Mesodermal cell (in vitro differentiated cells): ENCODE measurements at regions not wholly inside any gene's neighbourhood (a gene's known extent, or its start where the extent isn't known, plus 50 kb on each side); places are given as distances from the start of the nearest gene placed in this dataset.
"Not testable (repeated sequence)": the region's sequence is repeated elsewhere in the genome, so short reads cannot be mapped to it uniquely, and the experiment has no call there.

Experiments
- H3K27ac ChIP-seq: 2 replicates; pipeline ENCODE4 v1.7.0; 2013; ENCODE audit warnings: mild to moderate bottlenecking, low read depth, low read length, moderate library complexity; ENCODE audit not compliant: severe bottlenecking
- H3K36me3 ChIP-seq: 2 replicates; pipeline ENCODE4 v1.7.1; 2013; ENCODE audit warnings: mild to moderate bottlenecking, low read length, moderate library complexity; ENCODE audit not compliant: control insufficient read depth, insufficient read depth
- H3K4me1 ChIP-seq: one replicate; pipeline ENCODE4 v1.7.1; 2013; ENCODE audit warnings: mild to moderate bottlenecking, low read length; ENCODE audit not compliant: insufficient read depth, control insufficient read depth, poor library complexity, severe bottlenecking
- H3K4me3 ChIP-seq: 2 replicates; pipeline ENCODE4 v1.7.0; 2013; ENCODE audit warnings: low read length, control low read depth, mild to moderate bottlenecking; ENCODE audit not compliant: insufficient read depth, poor library complexity, severe bottlenecking; ENCODE audit errors: extremely low read depth
- H3K9me3 ChIP-seq: 2 replicates; pipeline ENCODE4 v1.7.1; 2013; ENCODE audit warnings: mild to moderate bottlenecking, low read length, moderate library complexity; ENCODE audit not compliant: control insufficient read depth
- WGBS, 2 experiments: methylation state at CpG; one replicate each; pipeline ENCODE4 v1.1.5; 2013; ENCODE audit warnings: missing lambda C conversion rate in 2 of 2; ENCODE audit not compliant: insufficient coverage in 2 of 2; 5-methylcytosine and 5-hydroxymethylcytosine counted together

- no peaks in the 10 kb centered on the region for H3K36me3 ChIP-seq
- H3K9me3 ChIP-seq, result peaks cover 37% of the 10 kb centered on the region
- H3K27ac ChIP-seq, result no peak overlapping the region
- 63% methylated on average over 4 of the region's 6 CpGs; no CpG with 5 or more reads in 1 of the 2 experiments for WGBS, 2 experiments
- no peaks in the 10 kb centered on the region for H3K4me1 ChIP-seq
- H3K4me3 ChIP-seq, result no peak overlapping the region
Measured at GRCh38 chr9:65405253-65405652, 120.2 kb upstream of the FOXD4L5 start.

- H3K4me3 ChIP-seq, result no peak overlapping the region
- no peaks in the 10 kb centered on the region for H3K4me1 ChIP-seq
- no peak overlapping the region for H3K27ac ChIP-seq
- no peaks in the 10 kb centered on the region for H3K36me3 ChIP-seq
- 69 to 73% methylated on average over 5 to 9 of the region's 11 CpGs for WGBS, 2 experiments
- H3K9me3 ChIP-seq, result peaks cover 28% of the 10 kb centered on the region
Measured at GRCh38 chr9:65404232-65405006, 119.4 kb upstream of the FOXD4L5 start.

GRCh38 chr9:65403721-65404120 lies 118.7 kb upstream of the FOXD4L5 start:
- 76 to 80% methylated on average over 5 to 10 of the region's 10 CpGs for WGBS, 2 experiments

GRCh38 chr9:65403072-65403471 lies 118.1 kb upstream of the FOXD4L5 start:
- H3K9me3 ChIP-seq, result peaks cover 21% of the 10 kb centered on the region
- not testable (repeated sequence) for H3K36me3 ChIP-seq, H3K4me3 ChIP-seq, H3K27ac ChIP-seq, H3K4me1 ChIP-seq
- 80 to 87% methylated on average over 6 of the region's 11 CpGs for WGBS, 2 experiments

More at GRCh38 chr9:65403721-65404120, 118.7 kb upstream of the FOXD4L5 start:
- Histone ChIP-seq H3K27ac (no peak overlapping the region), H3K4me1 (no peaks in the 10 kb centered on the region), H3K4me3 (no peak overlapping the region), H3K36me3 (no peaks in the 10 kb centered on the region), H3K9me3 (peaks cover 23% of the 10 kb centered on the region)

GRCh38 chr9:65402206-65402870 lies 117.3 kb upstream of the FOXD4L5 start:
- 85 to 95% methylated on average over 12 to 14 of the region's 18 CpGs for WGBS, 2 experiments
- H3K27ac ChIP-seq, H3K36me3 ChIP-seq, H3K4me3 ChIP-seq, H3K4me1 ChIP-seq: not testable (repeated sequence)
- peaks cover 16% of the 10 kb centered on the region for H3K9me3 ChIP-seq

- H3K36me3 ChIP-seq, H3K4me3 ChIP-seq, H3K27ac ChIP-seq, H3K4me1 ChIP-seq: not testable (repeated sequence)
- H3K9me3 ChIP-seq, result peaks cover 16% of the 10 kb centered on the region
- WGBS, 2 experiments, result 76 to 83% methylated on average over 1 to 3 of the region's 9 CpGs
Measured at GRCh38 chr9:65401456-65402045, 116.5 kb upstream of the FOXD4L5 start.

GRCh38 chr9:65400886-65401285 lies 115.9 kb upstream of the FOXD4L5 start:
- no peaks in the 10 kb centered on the region for H3K36me3 ChIP-seq
- WGBS, 2 experiments, result 64 to 79% methylated on average over 5 to 7 of the region's 9 CpGs

GRCh38 chr9:65397763-65398719 lies 113.0 kb upstream of the FOXD4L5 start:
- WGBS, 2 experiments, result 84 to 86% methylated on average over 8 to 12 of the region's 42 CpGs
- not testable (repeated sequence) for H3K27ac ChIP-seq, H3K9me3 ChIP-seq

More at GRCh38 chr9:65400886-65401285, 115.9 kb upstream of the FOXD4L5 start:
- H3K27ac ChIP-seq, result no peak overlapping the region
- no peaks in the 10 kb centered on the region for H3K4me1 ChIP-seq
- no peak overlapping the region for H3K4me3 ChIP-seq
- H3K9me3 ChIP-seq, result peaks cover 16% of the 10 kb centered on the region

GRCh38 chr9:65397226-65397625 lies 112.2 kb upstream of the FOXD4L5 start:
- not testable (repeated sequence) for H3K4me1 ChIP-seq, H3K9me3 ChIP-seq, H3K36me3 ChIP-seq, H3K4me3 ChIP-seq, H3K27ac ChIP-seq
- 84 to 87% methylated on average over 13 to 20 of the region's 20 CpGs for WGBS, 2 experiments

More at GRCh38 chr9:65397763-65398719, 113.0 kb upstream of the FOXD4L5 start:
- not testable (repeated sequence) for H3K4me1 ChIP-seq, H3K4me3 ChIP-seq, H3K36me3 ChIP-seq

- H3K9me3 ChIP-seq, H3K4me1 ChIP-seq, H3K27ac ChIP-seq, H3K36me3 ChIP-seq, H3K4me3 ChIP-seq: not testable (repeated sequence)
- 86 to 95% methylated on average over 1 to 3 of the region's 10 CpGs for WGBS, 2 experiments
Measured at GRCh38 chr9:65396601-65397000, 111.6 kb upstream of the FOXD4L5 start.
